Activated T-cell treated with anti-CD3 and anti-CD28 coated beads, Interleukin-2, amount 50 U/mL, for 4 hours (primary cell): ENCODE measurements at regions not wholly inside any gene's neighbourhood (a gene's known extent, or its start where the extent isn't known, plus 50 kb on each side); places are given as distances from the start of the nearest gene placed in this dataset.
"Not testable (repeated sequence)": the region's sequence is repeated elsewhere in the genome, so short reads cannot be mapped to it uniquely, and the experiment has no call there.

Experiments used
- ATAC-seq, 2 donors: fragments of 200-7000 bp; cut with Tn5 transposase; one replicate each; pipeline ENCODE4 v1.10.0; 2021
- DNase-seq: peaks from one replicate; pipeline ENCODE4 v3.0.0-alpha.2; 2020
- H3K27me3 Mint-ChIP-seq: one replicate; pipeline ENCODE4 v1.8.0; 2021; ENCODE audit warnings: low read depth, mixed read lengths
- H3K36me3 Mint-ChIP-seq: one replicate; pipeline ENCODE4 v1.8.0; 2022; ENCODE audit warnings: mixed read lengths; ENCODE audit not compliant: insufficient read depth
- H3K4me1 Mint-ChIP-seq: one replicate; pipeline ENCODE4 v1.8.0; 2021; ENCODE audit warnings: low read depth, mixed read lengths
- H3K4me3 Mint-ChIP-seq: one replicate; pipeline ENCODE4 v1.8.0; 2021; ENCODE audit warnings: mild to moderate bottlenecking, moderate library complexity, mixed read lengths
- H3K9me3 Mint-ChIP-seq: one replicate; pipeline ENCODE4 v1.8.0; 2021; ENCODE audit warnings: mixed read lengths

GRCh38 chr4:189845145-189845846 lies 95.4 kb upstream of the FRG1 start:
- H3K9me3 Mint-ChIP-seq = no peaks in the 10 kb centered on the region
- no peak overlapping the region for H3K4me3 Mint-ChIP-seq
- no peaks in the 10 kb centered on the region for H3K4me1 Mint-ChIP-seq
- H3K36me3 Mint-ChIP-seq = no peaks in the 10 kb centered on the region
- no peaks in the 10 kb centered on the region for H3K27me3 Mint-ChIP-seq
- DNase-seq (no peak), ATAC-seq (no peak)

- not testable (repeated sequence) for H3K36me3 Mint-ChIP-seq, H3K4me3 Mint-ChIP-seq, H3K9me3 Mint-ChIP-seq, DNase-seq, H3K4me1 Mint-ChIP-seq, H3K27me3 Mint-ChIP-seq, ATAC-seq
Observed at GRCh38 chr4:189846094-189846493, 94.6 kb upstream of the FRG1 start.

GRCh38 chr4:189846608-189847007 lies 94.1 kb upstream of the FRG1 start:
- DNase-seq, H3K4me3 Mint-ChIP-seq, H3K36me3 Mint-ChIP-seq, H3K27me3 Mint-ChIP-seq, ATAC-seq, H3K9me3 Mint-ChIP-seq, H3K4me1 Mint-ChIP-seq: not testable (repeated sequence)

- DNase-seq, H3K27me3 Mint-ChIP-seq, ATAC-seq, H3K4me1 Mint-ChIP-seq, H3K9me3 Mint-ChIP-seq, H3K36me3 Mint-ChIP-seq, H3K4me3 Mint-ChIP-seq: not testable (repeated sequence)
Observed at GRCh38 chr4:189848672-189849071, 92.0 kb upstream of the FRG1 start.

- Mint-ChIP-seq H3K4me3 (no peak overlapping the region), H3K27me3 (no peaks in the 10 kb centered on the region), H3K36me3 (peaks cover 10% of the 10 kb centered on the region)
Observed at GRCh38 chr4:189850239-189850856, 90.3 kb upstream of the FRG1 start.

GRCh38 chr4:189858435-189858834 lies 82.2 kb upstream of the FRG1 start:
- no peaks in the 10 kb centered on the region for H3K4me1 Mint-ChIP-seq
- no peaks in the 10 kb centered on the region for H3K27me3 Mint-ChIP-seq
- no peak for DNase-seq
- peaks cover 8% of the 10 kb centered on the region for H3K9me3 Mint-ChIP-seq
- no peak for ATAC-seq
- H3K36me3 Mint-ChIP-seq = peaks cover 13% of the 10 kb centered on the region
- no peak overlapping the region for H3K4me3 Mint-ChIP-seq

More at GRCh38 chr4:189850239-189850856, 90.3 kb upstream of the FRG1 start:
- H3K4me1 Mint-ChIP-seq = no peaks in the 10 kb centered on the region
- no peak for DNase-seq
- H3K9me3 Mint-ChIP-seq = peaks cover 11% of the 10 kb centered on the region
- no peak for ATAC-seq

GRCh38 chr4:189861101-189861500 lies 79.6 kb upstream of the FRG1 start:
- peaks cover 2% of the 10 kb centered on the region for H3K36me3 Mint-ChIP-seq
- no peaks in the 10 kb centered on the region for H3K27me3 Mint-ChIP-seq
- H3K4me3 Mint-ChIP-seq = no peak overlapping the region
- ATAC-seq (no peak), DNase-seq (no peak)
- no peaks in the 10 kb centered on the region for H3K4me1 Mint-ChIP-seq
- H3K9me3 Mint-ChIP-seq = no peaks in the 10 kb centered on the region

GRCh38 chr4:189869236-189869635 lies 71.4 kb upstream of the FRG1 start:
- H3K9me3 Mint-ChIP-seq = no peaks in the 10 kb centered on the region

GRCh38 chr4:189870511-189871234 lies 70.0 kb upstream of the FRG1 start:
- no peaks in the 10 kb centered on the region for H3K4me1 Mint-ChIP-seq
- no peaks in the 10 kb centered on the region for H3K27me3 Mint-ChIP-seq
- H3K4me3 Mint-ChIP-seq = no peak overlapping the region
- H3K36me3 Mint-ChIP-seq = peaks cover 1% of the 10 kb centered on the region
- H3K9me3 Mint-ChIP-seq = no peaks in the 10 kb centered on the region
- no peak for ATAC-seq
- DNase-seq = no peak

More at GRCh38 chr4:189869236-189869635, 71.4 kb upstream of the FRG1 start:
- Mint-ChIP-seq H3K27me3 (no peaks in the 10 kb centered on the region), H3K4me3 (no peak overlapping the region), H3K4me1 (no peaks in the 10 kb centered on the region), H3K36me3 (peaks cover 1% of the 10 kb centered on the region)
- ATAC-seq (no peak), DNase-seq (no peak)

- no peak for ATAC-seq
- no peak overlapping the region for H3K4me3 Mint-ChIP-seq
- H3K36me3 Mint-ChIP-seq = peaks cover 1% of the 10 kb centered on the region
- DNase-seq = no peak
- no peaks in the 10 kb centered on the region for H3K27me3 Mint-ChIP-seq
- H3K9me3 Mint-ChIP-seq = no peaks in the 10 kb centered on the region
- H3K4me1 Mint-ChIP-seq = no peaks in the 10 kb centered on the region
Observed at GRCh38 chr4:189874591-189874990, 66.1 kb upstream of the FRG1 start.

- H3K9me3 Mint-ChIP-seq, H3K36me3 Mint-ChIP-seq, H3K4me3 Mint-ChIP-seq, H3K4me1 Mint-ChIP-seq, H3K27me3 Mint-ChIP-seq, ATAC-seq: not testable (repeated sequence)
- peak; percentile 9 for DNase-seq
Observed at GRCh38 chr4:189881190-189881589, 59.5 kb upstream of the FRG1 start.

- not testable (repeated sequence) for ATAC-seq, H3K27me3 Mint-ChIP-seq, H3K4me3 Mint-ChIP-seq
Observed at GRCh38 chr4:189888407-189888806, 52.3 kb upstream of the FRG1 start.

More at GRCh38 chr4:189888407-189888806, 52.3 kb upstream of the FRG1 start:
- H3K36me3 Mint-ChIP-seq, H3K4me1 Mint-ChIP-seq, DNase-seq: not testable (repeated sequence)
- H3K9me3 Mint-ChIP-seq = peaks cover 19% of the 10 kb centered on the region
